Heart left ventricle (tissue), 13 donors: ENCODE measurements at regions not wholly inside any gene's neighbourhood (a gene's known extent, or its start where the extent isn't known, plus 50 kb on each side); places are given as distances from the start of the nearest gene placed in this dataset.

Experiments
- POLR2A ChIP-seq, 2 donors: fragments of 450-650 bp; IDR thresholded peaks; one replicate each; pipeline ENCODE4 v1.6.1; 2017; ENCODE audit warnings: antibody characterized with exemption in 2 of 2, mild to moderate bottlenecking in 2 of 2, moderate library complexity in 2 of 2
- TF ChIP-seq, protein P1 (sequence below), 12 donors: fragments of 200-600 bp; sonication (generic) in 4 of 12; IDR thresholded peaks; one replicate each; pipeline versions ENCODE4 v1.5.0 to v1.8.0; 2018 to 2022; ENCODE audit warnings: antibody characterized with exemption in 12 of 12, mild to moderate bottlenecking in 5 of 12
- donor health status: ischemic (EF 13 %, LVEDD 7.1; RV severe dilation, severe dysfunction).
- donor health status: DM: no; HTN: yes; CAD: no.
- donor health status: DM: no; HTN: no; CAD: no.
- donor health status: ischemic (EF 25% LVEDD 6.9; RV normal size, moderate dysfunction).
- donor health status: ischemic (EF 25% LVEDD 5.7; RV mildly dilated, moderate dysfunction).
- donor health status: ischemic (EF 35%, LVEDD 5.7; RV mildly dilated, moderate dysfunction).
- donor health status: nonischemic (EF 11% LVEDD 7.7; RV severe dilation, severe dysfunction).
- donor health status: DM: yes; HTN: yes; CAD: no.
- donor health status: PGD.
- donor health status: ischemic (EF 29% LVEDD 5.4; RV normal size, mild dysfunction).
- donor health status: nonischemic (EF 23%, LVEDD 6.1; RV moderate dilation, normal function).

DNA sequence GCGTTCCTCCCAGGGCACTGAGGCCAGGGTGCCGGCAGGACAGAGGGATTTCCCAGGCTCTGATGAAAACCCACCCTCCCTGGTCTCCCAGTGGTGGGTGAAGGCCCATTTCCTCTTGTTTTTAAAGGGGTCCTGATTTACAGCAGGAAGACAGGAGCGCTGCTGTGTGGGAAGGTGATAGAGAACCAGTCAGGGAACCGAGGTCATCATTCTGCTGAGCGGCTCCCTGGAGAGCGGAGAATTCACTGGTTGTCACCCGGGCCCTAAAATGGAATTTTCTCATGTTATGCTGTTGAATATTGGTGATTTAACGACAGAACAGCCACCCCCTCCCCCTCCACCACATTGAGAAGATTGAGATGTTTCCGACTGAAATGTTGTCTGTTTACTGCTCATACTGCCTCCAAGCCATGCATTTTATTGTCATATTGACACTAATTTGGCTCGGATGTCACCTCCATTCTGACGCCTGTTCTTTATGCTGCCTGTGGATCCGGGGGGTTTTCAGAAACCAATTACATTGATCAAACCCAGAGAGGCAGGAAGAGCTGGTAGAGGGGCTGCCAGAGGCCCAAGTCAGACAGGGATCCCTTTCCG, 225.2 kb downstream of the GLI2 start:
- TF ChIP-seq, protein P1, sequence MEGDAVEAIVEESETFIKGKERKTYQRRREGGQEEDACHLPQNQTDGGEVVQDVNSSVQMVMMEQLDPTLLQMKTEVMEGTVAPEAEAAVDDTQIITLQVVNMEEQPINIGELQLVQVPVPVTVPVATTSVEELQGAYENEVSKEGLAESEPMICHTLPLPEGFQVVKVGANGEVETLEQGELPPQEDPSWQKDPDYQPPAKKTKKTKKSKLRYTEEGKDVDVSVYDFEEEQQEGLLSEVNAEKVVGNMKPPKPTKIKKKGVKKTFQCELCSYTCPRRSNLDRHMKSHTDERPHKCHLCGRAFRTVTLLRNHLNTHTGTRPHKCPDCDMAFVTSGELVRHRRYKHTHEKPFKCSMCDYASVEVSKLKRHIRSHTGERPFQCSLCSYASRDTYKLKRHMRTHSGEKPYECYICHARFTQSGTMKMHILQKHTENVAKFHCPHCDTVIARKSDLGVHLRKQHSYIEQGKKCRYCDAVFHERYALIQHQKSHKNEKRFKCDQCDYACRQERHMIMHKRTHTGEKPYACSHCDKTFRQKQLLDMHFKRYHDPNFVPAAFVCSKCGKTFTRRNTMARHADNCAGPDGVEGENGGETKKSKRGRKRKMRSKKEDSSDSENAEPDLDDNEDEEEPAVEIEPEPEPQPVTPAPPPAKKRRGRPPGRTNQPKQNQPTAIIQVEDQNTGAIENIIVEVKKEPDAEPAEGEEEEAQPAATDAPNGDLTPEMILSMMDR (IDR thresholded peaks at IDR 0.05), result no peak
- no peak for TF ChIP-seq POLR2A (IDR thresholded peaks at IDR 0.05)
